ENCODE measurements at regions not wholly inside any gene's neighbourhood (a gene's known extent, or its start where the extent isn't known, plus 50 kb on each side); places are given as distances from the start of the nearest gene placed in this dataset.

GRCh38 chr10:4676566-4676965 is 149.4 kb upstream of the AKR1E2 start:
- intact Hi-C loops (cut with DNase I): loop anchor here in 2 of 10 donors (5.0 to 10.0 kb wide), 2 partner anchors 76 to 78 kb away; no protein-coding TSS in a partner anchor
- Histone ChIP-seq H3K4me3 (no peak overlapping the region), H3K4me1 (peaks cover 0 to 25% (median 11%) of the 10 kb centered on the region in 9 donors), H3K27ac (no peak overlapping the region), H3K27me3 (no peaks in the 10 kb centered on the region), H3K36me3 (no peaks in the 10 kb centered on the region), H3K9me3 (no peaks in the 10 kb centered on the region)
- no peak for DNase-seq
- TF ChIP-seq CTCF (IDR thresholded peaks at IDR 0.05): no peak
- WGBS, 2 donors: 98 to 100% methylated on average over 3 of the region's 3 CpGs
- ATAC-seq: no peak

GRCh38 chr10:4675808-4676207 is 150.2 kb upstream of the AKR1E2 start:
- H3K4me1 ChIP-seq: peaks cover 0 to 25% (median 13%) of the 10 kb centered on the region in 9 donors
- no peak for DNase-seq
- H3K4me3 ChIP-seq: no peak overlapping the region
- H3K27me3 ChIP-seq: no peaks in the 10 kb centered on the region
- H3K27ac ChIP-seq: no peak overlapping the region
- H3K36me3 ChIP-seq: no peaks in the 10 kb centered on the region
- intact Hi-C loops (cut with DNase I): loop anchor here in 2 of 10 donors (5.0 to 10.0 kb wide), 2 partner anchors 76 to 79 kb away; no protein-coding TSS in a partner anchor
- H3K9me3 ChIP-seq: no peaks in the 10 kb centered on the region
- no peak for ATAC-seq
- no peak for TF ChIP-seq CTCF (IDR thresholded peaks at IDR 0.05)

GRCh38 chr10:4673279-4674040 is 152.5 kb upstream of the AKR1E2 start:
- Histone ChIP-seq H3K27me3 (no peaks in the 10 kb centered on the region), H3K36me3 (no peaks in the 10 kb centered on the region), H3K4me1 (peaks cover 0 to 25% (median 13%) of the 10 kb centered on the region in 9 donors), H3K4me3 (peak overlapping the region in 1 of 10 donors; percentile 34), H3K27ac (peak overlapping the region in 5 of 10 donors; percentile 26 to 72 (median 68)), H3K9me3 (peaks cover 0 to 15% (median 0%) of the 10 kb centered on the region in 11 donors)
- no peak for TF ChIP-seq CTCF (IDR thresholded peaks at IDR 0.05)
- no peak for DNase-seq
- no peak for ATAC-seq
- WGBS, 2 donors: 74 to 89% methylated on average over 7 of the region's 7 CpGs
- intact Hi-C loops (cut with DNase I): loop anchor here in 2 of 10 donors (5.0 to 10.0 kb wide), 2 partner anchors 81 to 89 kb away; no protein-coding TSS in a partner anchor

- Histone ChIP-seq H3K4me3 (peak overlapping the region in 6 of 10 donors; percentile 4 to 34 (median 18)), H3K36me3 (no peaks in the 10 kb centered on the region), H3K27ac (peak overlapping the region in 9 of 10 donors; percentile 8 to 72 (median 59)), H3K9me3 (peaks cover 0 to 17% (median 0%) of the 10 kb centered on the region in 11 donors), H3K4me1 (peaks cover 0 to 17% (median 4%) of the 10 kb centered on the region in 9 donors), H3K27me3 (no peaks in the 10 kb centered on the region)
- DNase-seq (no peak), ATAC-seq (peak in 1 of 8 donors; percentile 56)
- 21 to 39% methylated on average over 1 of the region's 1 CpG for WGBS, 2 donors
- no peak for TF ChIP-seq CTCF (IDR thresholded peaks at IDR 0.05)
- intact Hi-C loops (cut with DNase I): loop anchor here in 2 of 10 donors (5.0 to 10.0 kb wide), 2 partner anchors 83 to 90 kb away; no protein-coding TSS in a partner anchor
Observed at GRCh38 chr10:4672201-4672600, 153.8 kb upstream of the AKR1E2 start.
